SHP77 (cell line): ENCODE measurements at regions not wholly inside any gene's neighbourhood (a gene's known extent, or its start where the extent isn't known, plus 50 kb on each side); places are given as distances from the start of the nearest gene placed in this dataset.
"Not testable (repeated sequence)": the region's sequence is repeated elsewhere in the genome, so short reads cannot be mapped to it uniquely, and the experiment has no call there.

Source experiments
- DNase-seq, 2 experiments: peaks; one replicate each; lab custom pipeline; 2025; lab: John Stamatoyannopoulos, UW

DNA sequence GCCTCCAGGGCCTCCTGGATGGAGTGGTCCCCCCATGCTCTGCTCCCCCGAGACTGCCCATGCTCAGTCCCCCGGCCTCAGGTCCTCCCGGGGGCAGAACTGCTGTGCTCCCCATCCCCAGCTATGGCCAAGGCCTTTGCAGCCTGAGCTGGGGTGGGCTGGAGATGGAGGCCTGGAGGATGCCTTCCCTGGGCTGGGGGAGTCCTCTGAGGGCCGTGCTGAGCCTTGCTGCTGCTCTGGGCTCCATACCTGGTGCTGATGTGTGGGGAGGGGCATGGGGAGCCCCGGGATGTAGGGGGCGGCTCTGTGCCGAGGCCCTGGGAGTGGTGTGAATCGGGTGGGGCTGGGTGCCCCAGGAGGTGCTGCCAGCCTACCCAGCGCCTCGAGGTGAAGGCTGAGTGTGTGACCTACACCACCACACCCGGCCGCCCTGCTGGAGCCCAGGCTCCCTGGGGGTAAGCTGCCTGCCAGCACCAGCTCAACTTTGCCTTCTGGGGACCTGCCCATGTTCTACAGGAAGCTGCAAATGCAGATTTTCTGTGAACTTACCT is 109.5 kb downstream of the UNCX start:
- no peak for DNase-seq

DNA sequence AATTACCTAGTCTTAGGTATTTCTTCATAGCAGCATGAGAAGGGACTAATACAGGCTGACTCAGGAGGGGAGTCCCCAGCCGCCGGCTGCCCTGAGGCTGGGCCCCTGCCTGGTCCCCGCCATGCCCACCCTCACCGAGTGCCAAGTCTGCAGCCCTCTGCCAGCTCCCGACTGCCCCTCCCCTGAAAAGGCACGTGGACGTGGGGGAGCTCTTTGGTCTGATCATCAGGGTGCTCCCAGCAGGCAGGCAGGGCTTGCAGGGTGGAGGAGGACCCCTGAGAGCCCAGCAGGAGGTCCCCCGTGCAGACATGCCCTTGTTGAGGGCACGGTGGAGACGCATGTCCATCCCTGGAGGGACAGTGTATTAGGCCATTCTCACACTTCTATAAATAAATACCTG is 110.9 kb downstream of the UNCX start:
- DNase-seq, result no peak

DNA sequence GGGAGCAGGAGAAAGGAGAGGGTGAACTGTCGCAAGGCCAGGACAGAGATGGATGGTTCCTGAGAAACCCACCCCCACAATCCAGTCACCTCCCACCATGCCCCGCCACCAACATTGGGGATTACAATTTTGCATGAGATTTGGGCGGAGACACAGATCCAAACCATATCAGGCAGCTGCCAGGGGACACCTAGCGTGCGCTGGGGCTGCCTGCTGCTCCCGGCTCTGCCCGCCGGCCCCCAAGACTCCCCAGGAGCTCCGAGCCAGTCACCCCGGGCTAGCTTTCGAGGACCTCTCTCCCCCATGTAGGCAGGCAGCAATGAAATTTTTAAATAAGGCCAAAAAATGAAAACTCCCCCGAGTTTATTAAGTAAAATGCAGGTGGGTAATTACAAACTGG is 111.7 kb downstream of the UNCX start:
- DNase-seq, result no peak

DNA sequence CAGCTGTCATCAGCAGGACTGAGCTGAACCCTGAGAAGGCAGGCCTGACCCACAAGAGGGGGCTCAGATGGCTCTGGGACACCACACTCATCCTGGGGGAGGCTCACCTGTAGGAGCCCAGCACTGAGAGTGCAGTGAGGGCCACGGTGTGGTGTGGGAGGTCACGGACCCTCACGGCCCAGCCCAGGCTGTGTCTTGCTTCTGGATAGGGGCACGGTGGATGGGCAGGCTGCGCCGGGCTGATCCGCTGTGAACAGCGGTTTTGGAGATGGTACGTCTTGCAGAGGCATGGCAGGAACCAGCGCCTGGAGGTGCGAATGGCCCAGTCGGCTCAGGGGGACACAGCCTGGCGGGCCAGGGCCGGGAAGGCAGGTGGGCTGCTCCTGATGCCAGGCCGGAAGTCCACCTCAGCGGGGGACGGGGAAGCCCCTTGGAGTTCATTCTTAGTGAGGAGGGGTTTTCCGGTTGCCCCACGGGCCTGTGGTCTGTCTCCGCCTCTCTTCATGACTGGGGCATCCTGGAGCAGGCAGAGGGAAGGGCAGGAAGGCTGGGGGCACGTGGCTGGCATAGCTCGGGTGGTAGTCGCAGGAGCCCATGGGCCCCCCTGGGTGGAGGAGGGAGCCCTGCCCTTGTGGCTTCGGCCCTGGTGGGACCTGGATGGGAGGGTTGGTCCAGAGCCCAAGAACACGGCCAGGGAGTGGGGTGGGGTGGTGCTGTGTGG is 112.5 kb downstream of the UNCX start:
- DNase-seq, result no peak

DNA sequence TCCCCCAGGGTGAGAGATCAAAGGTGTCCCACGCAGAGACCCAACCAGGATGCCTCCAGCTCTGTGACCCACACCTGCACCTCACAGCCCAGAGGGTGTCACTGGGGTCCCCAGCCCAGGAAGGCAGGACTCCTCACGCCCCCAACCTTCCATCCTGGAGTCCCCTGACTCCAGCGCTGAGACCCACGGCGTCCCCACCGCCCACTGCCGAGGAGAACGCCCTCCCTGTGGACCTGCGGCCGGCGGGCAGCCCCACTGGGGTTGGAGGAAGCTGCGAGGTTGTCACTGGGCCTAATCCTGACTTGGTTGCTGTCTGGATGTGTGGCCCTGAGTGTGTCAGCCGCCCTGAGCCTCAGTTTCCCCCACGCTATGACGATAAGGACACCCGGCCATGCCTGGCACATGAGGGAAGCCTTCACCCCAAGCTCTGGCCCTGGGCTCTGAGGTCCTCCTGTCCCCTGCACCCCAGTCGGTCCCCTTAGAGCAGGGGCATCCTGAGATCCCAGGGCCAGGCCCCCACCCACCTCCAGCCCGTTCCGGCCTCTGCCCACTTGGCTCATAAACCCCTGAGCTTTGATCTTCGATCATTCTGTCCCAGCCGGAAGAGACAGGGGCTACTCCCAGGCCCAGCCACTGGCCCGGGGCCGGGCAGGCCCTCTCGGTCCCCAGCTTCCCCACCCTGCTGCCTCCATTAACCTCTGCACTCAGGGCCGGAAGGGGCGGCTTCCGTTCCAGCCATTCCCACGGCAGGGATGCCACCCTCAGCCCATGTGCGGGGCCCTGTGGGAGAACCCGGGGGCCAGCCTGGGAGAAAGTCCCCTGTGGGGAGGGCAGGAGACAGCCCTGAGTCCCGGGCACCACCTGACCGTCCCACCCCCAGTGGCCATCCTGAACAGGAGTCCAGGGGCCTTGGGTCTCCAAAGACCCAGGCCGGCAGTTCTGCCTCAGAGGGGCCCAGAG is 113.2 kb downstream of the MICALL2 start:
- DNase-seq, result no peak

DNA sequence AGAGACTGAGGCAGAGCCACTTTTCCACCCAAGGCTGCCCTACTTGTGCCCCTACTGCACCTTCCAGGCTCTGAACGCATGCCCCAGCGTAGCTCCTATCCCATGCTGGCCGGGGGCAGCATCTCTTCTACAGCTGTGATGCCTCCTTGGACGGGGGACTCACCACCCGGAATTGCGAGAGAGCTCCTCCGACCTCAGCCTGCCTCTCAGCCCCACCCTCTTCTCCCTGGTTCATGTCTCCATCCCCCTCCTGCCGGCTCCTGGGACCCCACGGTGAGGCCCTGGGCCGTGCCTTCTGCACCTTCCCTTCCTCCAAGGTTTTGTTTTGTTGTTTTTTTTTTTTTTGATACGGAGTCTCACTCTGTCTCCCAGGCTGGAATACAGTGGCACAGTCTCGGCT is 112.4 kb downstream of the MICALL2 start:
- no peak for DNase-seq

DNA sequence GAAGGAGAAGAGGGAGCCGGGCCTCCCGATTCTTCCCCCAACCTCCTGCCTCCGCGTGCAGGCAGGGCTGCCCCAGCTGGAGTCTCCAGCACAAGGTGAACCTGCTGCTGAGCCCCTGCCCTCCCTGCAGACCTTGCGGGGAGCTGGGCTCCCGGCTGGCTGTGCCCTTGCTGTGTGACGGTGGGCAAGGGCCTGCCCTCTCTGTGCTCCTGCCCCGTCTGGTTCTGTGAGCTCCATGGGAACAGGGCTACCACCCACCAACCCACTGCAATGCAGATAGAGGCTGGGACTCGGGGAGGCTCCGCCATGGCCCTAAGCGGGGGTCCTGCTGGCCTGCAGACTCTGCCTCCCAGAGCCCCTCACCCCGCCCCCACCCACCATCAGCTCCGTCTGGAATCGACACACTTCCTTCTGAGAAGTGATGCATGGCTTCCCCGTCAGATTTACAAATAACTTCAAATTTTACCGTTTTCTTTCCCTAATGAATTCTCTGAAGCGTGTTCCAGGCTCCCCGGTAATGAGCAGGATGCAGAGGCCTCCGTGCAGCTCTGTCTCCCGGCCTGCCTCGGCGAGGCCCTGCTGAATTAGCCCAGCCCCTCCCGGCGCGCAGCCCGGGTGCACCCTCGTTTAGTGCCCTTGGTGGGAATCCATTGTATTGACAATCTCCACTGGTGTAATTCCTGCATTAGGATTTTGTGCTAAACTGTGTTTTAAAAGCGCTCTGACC is 111.0 kb downstream of the MICALL2 start:
- DNase-seq, result no peak

GRCh38 chr7:1348823-1349335 is 110.4 kb downstream of the MICALL2 start:
- DNase-seq, result no peak

- no peak for DNase-seq
These were observed 109.9 kb downstream of the MICALL2 start for GRCh38 chr7:1349351-1349761.

GRCh38 chr7:1351881-1352625 is 107.2 kb downstream of the MICALL2 start:
- no peak for DNase-seq

DNA sequence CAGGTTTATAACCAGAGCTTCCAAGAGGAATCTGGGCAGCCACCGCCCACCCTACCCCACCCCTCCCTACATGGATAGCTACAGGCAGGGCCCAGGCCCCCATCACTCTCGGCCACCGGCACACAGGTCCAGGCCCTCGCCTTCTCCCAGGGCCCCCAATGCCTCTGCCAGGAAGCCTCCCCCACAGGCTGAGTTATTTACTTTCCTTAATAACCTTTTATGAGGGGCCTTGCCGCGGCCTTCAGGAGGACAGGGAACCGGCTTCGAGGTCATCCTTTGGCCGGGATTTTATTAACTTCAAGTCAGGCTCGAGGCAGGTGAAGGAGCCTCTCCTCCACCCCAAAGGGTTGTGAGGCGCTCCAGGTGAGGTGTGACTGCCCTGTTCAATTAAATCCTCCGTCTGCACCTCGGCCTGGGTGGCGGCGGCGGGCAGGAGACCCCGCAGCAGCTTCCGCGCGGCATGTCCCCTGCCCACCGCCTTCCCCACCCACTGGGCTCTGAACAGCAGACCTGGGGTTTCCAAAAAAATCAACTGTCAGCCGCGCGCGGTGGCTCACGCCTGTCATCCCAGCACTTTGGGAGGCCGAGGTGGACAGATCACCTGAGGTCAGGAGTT is 106.5 kb downstream of the MICALL2 start:
- no peak for DNase-seq

DNA sequence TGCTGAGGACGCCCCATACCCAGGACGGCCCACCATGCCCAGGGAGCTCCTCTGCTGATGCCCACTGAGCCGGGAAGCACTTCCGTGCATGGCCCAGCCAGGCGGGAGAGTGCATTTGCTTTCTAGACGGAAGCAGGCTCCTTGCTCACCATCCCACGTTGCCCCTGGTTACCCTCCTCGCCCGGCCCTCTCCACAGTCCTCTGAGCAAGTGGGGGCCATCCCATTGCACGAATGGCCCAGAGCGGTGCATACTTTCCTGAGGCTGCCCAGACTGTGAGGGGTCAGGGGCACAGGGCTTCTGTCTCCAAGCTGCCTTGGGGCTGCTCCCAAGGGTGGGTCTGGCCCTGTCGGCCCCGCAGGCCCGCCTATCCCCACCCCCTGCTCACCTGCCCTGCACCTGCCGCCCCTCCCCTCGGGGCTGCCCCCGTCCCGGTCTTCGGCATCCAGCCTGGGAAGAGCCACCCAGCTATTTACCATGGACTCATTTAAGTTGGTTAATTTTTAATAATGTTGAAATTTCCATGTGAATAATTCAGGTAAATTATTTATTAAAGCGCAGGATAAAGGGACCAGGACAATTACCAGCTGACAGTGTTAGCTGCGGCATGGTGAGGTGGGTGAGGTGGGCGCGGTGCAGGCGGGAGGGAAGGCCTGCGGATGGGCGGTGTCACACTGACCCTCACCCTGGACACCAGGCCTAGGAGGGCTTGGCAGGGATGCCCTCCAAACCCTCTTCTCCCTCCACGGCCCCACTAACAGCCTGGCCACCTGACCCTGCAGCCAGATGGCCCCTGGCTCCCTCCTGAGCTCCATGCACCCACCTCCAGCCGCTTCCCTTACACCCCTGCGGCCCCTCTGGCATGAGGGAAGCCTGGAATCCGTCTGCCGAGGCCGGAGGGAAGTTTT is 104.4 kb downstream of the MICALL2 start:
- no peak for DNase-seq

- DNase-seq, result no peak
These were observed 103.5 kb downstream of the MICALL2 start for GRCh38 chr7:1355568-1356340.

GRCh38 chr7:1356853-1357252 is 102.4 kb downstream of the MICALL2 start:
- not testable (repeated sequence) for DNase-seq

GRCh38 chr7:1357260-1357600 is 102.0 kb downstream of the MICALL2 start:
- not testable (repeated sequence) for DNase-seq

DNA sequence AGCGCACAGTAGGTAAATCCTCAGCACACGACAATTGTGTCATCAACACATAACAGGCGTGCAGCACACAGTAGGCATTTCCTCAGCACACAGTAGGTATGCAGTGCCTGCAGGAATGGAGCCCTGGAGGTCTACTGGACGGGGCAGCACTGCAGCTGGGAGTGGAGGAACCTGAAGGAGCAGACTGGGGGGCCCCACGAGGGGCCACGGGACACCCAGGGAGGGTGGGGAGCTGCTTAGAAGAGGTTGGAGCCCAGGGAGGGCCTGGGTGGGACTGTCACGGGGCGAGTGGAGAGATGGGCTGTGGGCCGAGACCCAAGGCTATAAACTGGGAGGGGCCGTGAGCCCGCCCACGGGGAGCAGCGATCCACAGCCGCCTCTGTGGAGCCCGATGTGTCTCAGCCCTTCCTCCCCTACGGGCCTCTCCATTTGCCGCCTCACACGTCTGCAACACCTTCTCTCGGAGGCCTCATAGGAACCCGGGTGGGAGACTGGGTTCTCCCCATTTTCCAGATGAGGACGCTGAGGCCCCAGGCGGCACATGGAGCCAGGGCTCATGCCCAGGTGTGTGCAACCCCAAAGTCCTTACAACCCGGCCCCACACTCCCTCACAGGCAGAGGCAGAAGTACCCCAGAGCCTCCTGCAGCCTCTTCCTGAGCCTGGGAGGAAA is 101.5 kb downstream of the MICALL2 start:
- no peak for DNase-seq

DNA sequence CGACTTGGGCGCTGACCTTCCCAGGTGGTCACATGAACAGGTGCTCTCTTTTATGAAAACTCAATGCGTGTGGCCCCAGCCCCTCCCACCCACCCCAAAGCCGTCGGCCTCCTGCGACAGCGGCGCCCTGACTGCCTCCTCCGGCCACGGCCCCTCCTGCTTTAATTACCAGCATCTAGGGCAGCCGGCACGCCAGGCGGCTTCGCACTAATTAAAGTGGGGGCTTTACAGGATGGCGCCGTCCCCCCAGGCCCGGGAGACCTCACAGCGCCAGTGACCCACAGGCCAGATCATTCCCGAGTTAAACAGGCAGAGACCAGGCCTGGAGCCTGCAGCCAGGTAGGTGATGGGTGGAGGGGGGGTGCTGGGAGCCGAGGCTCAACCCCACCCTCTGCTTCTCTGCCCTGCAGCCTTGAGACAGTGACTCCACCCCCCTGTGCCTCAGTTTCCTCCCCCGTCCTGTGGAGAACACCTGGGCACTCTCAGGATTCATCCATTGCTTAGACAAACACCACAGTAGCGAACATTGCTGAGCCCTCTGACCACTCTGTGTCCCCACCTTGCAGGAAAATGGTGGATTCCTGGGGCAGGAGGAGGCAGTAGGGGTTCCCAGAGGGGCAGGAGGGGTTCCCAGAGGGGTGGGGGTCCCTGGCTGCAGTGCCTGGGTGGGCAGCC is 100.8 kb downstream of the MICALL2 start:
- no peak for DNase-seq

GRCh38 chr7:1359051-1359400 is 100.2 kb downstream of the MICALL2 start:
- no peak for DNase-seq
